ENCODE measurements at regions not wholly inside any gene's neighbourhood (a gene's known extent, or its start where the extent isn't known, plus 50 kb on each side); places are given as distances from the start of the nearest gene placed in this dataset.
"Not testable (repeated sequence)": the region's sequence is repeated elsewhere in the genome, so short reads cannot be mapped to it uniquely, and the experiment has no call there.

- DNase-seq, result no peak
Measured at GRCh38 chr4:123162859-123163258, 233.7 kb upstream of the SPRY1 start.

- DNase-seq, result peak; percentile 24
Measured at GRCh38 chr4:123163501-123163900, 233.1 kb upstream of the SPRY1 start.

GRCh38 chr4:123166023-123166422 is 230.6 kb upstream of the SPRY1 start:
- peak; percentile 25 for DNase-seq

GRCh38 chr4:123167931-123168330 is 228.7 kb upstream of the SPRY1 start:
- DNase-seq, result peak; percentile 51

GRCh38 chr4:123168812-123169211 is 227.8 kb upstream of the SPRY1 start:
- no peak for DNase-seq

GRCh38 chr4:123170843-123171242 is 225.8 kb upstream of the SPRY1 start:
- no peak for DNase-seq

GRCh38 chr4:123176605-123177004 is 220.0 kb upstream of the SPRY1 start:
- DNase-seq, result peak; percentile 17

- DNase-seq, result no peak
Measured at GRCh38 chr4:123182289-123182688, 214.3 kb upstream of the SPRY1 start.

- no peak for DNase-seq
Measured at GRCh38 chr4:123183308-123183707, 213.3 kb upstream of the SPRY1 start.

GRCh38 chr4:123183754-123184153 is 212.8 kb upstream of the SPRY1 start:
- DNase-seq, result not testable (repeated sequence)

GRCh38 chr4:123186731-123187130 is 209.9 kb upstream of the SPRY1 start:
- DNase-seq, result no peak

GRCh38 chr4:123190176-123190575 is 206.4 kb upstream of the SPRY1 start:
- DNase-seq, result no peak

- DNase-seq, result no peak
Measured at GRCh38 chr4:123191728-123192127, 204.9 kb upstream of the SPRY1 start.

GRCh38 chr4:123193802-123194367 is 202.7 kb upstream of the SPRY1 start:
- no peak for DNase-seq

GRCh38 chr4:123198706-123199105 is 197.9 kb upstream of the SPRY1 start:
- no peak for DNase-seq

GRCh38 chr4:123200051-123200940 is 196.3 kb upstream of the SPRY1 start:
- no peak for DNase-seq

GRCh38 chr4:123204737-123205136 is 191.9 kb upstream of the SPRY1 start:
- no peak for DNase-seq

- DNase-seq, result no peak
Measured at GRCh38 chr4:123206016-123206415, 190.6 kb upstream of the SPRY1 start.

GRCh38 chr4:123209436-123209835 is 187.2 kb upstream of the SPRY1 start:
- no peak for DNase-seq

GRCh38 chr4:123215536-123215935 is 181.1 kb upstream of the SPRY1 start:
- no peak for DNase-seq

- DNase-seq, result no peak
Measured at GRCh38 chr4:123216543-123216942, 180.1 kb upstream of the SPRY1 start.

- DNase-seq, result no peak
Measured at GRCh38 chr4:123216946-123217345, 179.6 kb upstream of the SPRY1 start.

- DNase-seq, result no peak
Measured at GRCh38 chr4:123217664-123218063, 178.9 kb upstream of the SPRY1 start.

- peak; percentile 16 for DNase-seq
Measured at GRCh38 chr4:123218981-123219380, 177.6 kb upstream of the SPRY1 start.

GRCh38 chr4:123229286-123229685 is 167.3 kb upstream of the SPRY1 start:
- no peak for DNase-seq
